Naive B cell (primary cell): ENCODE measurements at regions not wholly inside any gene's neighbourhood (a gene's known extent, or its start where the extent isn't known, plus 50 kb on each side); places are given as distances from the start of the nearest gene placed in this dataset.

ENCODE experiments used
- ATAC-seq, 2 donors: fragments of 150-1000 bp; cut with Tn5 transposase; 2 replicates each; pipeline ENCODE4 v1.10.0; 2021; ENCODE audit warnings: low read depth in 2 of 2, mild to moderate bottlenecking in 2 of 2, moderate library complexity in 2 of 2
- DNase-seq: peaks from one replicate; pipeline ENCODE4 v3.0.0; 2022
- H3K27ac Mint-ChIP-seq, 6 donors: one replicate each; pipeline ENCODE4 v1.8.0; 2020 to 2022; ENCODE audit warnings: mild to moderate bottlenecking in 6 of 6, mixed read lengths in 6 of 6, moderate library complexity in 5 of 6, inconsistent platforms in 2 of 6
- H3K27me3 Mint-ChIP-seq, 3 donors: one replicate each; pipeline ENCODE4 v1.8.0; 2021 to 2022; ENCODE audit warnings: mixed read lengths in 3 of 3, mild to moderate bottlenecking in 1 of 3
- H3K36me3 Mint-ChIP-seq, 2 donors: one replicate each; pipeline ENCODE4 v1.8.0; 2020 to 2022; ENCODE audit warnings: mixed read lengths in 2 of 2, inconsistent platforms in 1 of 2, mild to moderate bottlenecking in 1 of 2
- H3K4me1 Mint-ChIP-seq, 3 donors: one replicate each; pipeline ENCODE4 v1.8.0; 2020 to 2022; ENCODE audit warnings: mixed read lengths in 3 of 3, inconsistent platforms in 1 of 3, mild to moderate bottlenecking in 1 of 3, moderate library complexity in 1 of 3
- H3K4me3 Mint-ChIP-seq, 8 donors: one replicate each; pipeline ENCODE4 v1.8.0; 2020 to 2022; ENCODE audit warnings: mild to moderate bottlenecking in 8 of 8, mixed read lengths in 8 of 8, moderate library complexity in 8 of 8, inconsistent platforms in 2 of 8
- H3K9me3 Mint-ChIP-seq, 7 donors: one replicate each; pipeline ENCODE4 v1.8.0; 2020 to 2022; ENCODE audit warnings: mixed read lengths in 7 of 7, mild to moderate bottlenecking in 5 of 7, inconsistent platforms in 2 of 7, moderate library complexity in 1 of 7

DNA sequence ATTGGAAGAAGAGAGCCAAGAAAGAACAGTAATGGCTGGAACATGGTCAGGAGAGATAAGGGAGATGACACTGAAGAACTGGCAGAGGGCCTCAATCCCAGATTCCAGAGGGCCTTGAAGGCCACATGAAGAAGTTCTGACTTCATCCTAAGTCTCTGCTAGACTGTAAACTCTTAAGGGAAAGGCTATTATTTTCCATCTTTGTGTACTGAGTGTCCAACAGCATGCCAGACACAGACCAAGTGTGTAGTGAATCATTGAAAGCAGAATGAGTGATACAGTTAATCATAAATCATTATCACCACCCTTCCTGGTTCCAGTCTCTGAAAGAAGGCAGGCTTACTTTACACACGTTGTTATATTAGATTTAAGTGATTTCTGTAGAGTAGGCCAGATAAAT, 185.3 kb upstream of the C11orf87 start:
- no peaks in the 10 kb centered on the region for H3K27me3 Mint-ChIP-seq
- no peaks in the 10 kb centered on the region for H3K36me3 Mint-ChIP-seq
- H3K9me3 Mint-ChIP-seq: peaks cover 0 to 10% (median 2%) of the 10 kb centered on the region in 7 donors
- H3K27ac Mint-ChIP-seq: no peak overlapping the region
- H3K4me3 Mint-ChIP-seq: no peak overlapping the region
- no peaks in the 10 kb centered on the region for H3K4me1 Mint-ChIP-seq
- DNase-seq: no peak
- ATAC-seq: no peak

GRCh38 chr11:109237636-109238035, 184.4 kb upstream of the C11orf87 start:
- H3K9me3 Mint-ChIP-seq: peaks cover 1 to 10% (median 2%) of the 10 kb centered on the region in 7 donors
- ATAC-seq: no peak

DNA sequence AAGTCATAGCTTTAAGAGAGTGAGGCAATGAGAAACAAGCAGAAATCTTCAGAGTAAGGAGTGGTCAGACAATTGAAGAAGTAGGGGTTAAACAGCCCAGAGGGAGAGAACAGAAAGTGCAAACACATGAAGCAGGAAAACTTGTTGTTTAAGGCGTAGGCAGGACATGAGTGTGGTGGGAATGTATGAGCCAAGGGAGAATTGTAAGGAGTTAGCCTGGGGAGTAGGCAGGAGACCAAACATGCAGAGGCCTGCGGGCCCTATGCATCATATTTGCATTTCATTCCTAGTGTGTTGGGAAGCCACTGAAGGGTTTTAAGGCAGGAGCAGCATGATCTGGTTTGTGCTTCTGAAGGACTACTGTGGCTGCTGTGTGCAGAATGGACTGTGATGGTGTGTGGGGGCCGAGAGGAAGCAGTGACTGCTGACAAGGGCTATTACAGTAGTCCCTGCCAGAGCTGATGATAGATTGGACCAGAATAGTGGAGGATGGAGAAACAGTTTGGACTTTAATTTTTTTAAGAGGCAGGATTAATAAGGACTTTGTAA, 179.9 kb upstream of the C11orf87 start:
- Mint-ChIP-seq H3K4me1 (no peaks in the 10 kb centered on the region), H3K36me3 (no peaks in the 10 kb centered on the region), H3K27me3 (no peaks in the 10 kb centered on the region), H3K4me3 (no peak overlapping the region), H3K27ac (peak overlapping the region in 1 of 6 donors; percentile 2), H3K9me3 (peaks cover 2 to 10% (median 3%) of the 10 kb centered on the region in 7 donors)
- no peak for DNase-seq
- ATAC-seq: no peak

More at GRCh38 chr11:109237636-109238035, 184.4 kb upstream of the C11orf87 start:
- Mint-ChIP-seq H3K27ac (no peak overlapping the region), H3K36me3 (no peaks in the 10 kb centered on the region), H3K4me1 (no peaks in the 10 kb centered on the region), H3K4me3 (no peak overlapping the region), H3K27me3 (no peaks in the 10 kb centered on the region)
- DNase-seq: no peak

DNA sequence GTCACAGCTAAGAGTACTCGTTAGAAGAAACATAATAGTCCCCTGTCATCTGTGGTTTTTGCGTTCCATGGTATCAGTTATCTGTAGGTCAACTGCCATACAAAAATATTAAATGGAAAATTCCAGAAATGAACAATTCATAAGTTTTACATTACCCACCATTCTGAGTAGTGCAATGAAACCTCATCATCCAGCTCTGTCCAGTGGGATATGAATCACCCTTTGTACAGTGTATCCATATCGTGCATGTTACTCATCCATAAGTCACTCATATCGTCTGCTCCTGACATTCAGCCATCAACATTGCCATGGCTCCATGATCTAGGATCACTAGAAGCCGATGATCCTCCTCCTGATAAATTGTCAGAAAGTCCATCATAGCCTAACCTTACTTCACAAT, 174.9 kb upstream of the C11orf87 start:
- no peak for ATAC-seq
- Mint-ChIP-seq H3K36me3 (no peaks in the 10 kb centered on the region), H3K27ac (no peak overlapping the region), H3K4me1 (no peaks in the 10 kb centered on the region), H3K9me3 (peaks cover 0 to 5% (median 2%) of the 10 kb centered on the region in 7 donors), H3K27me3 (no peaks in the 10 kb centered on the region), H3K4me3 (no peak overlapping the region)
- no peak for DNase-seq

- no peak for DNase-seq
- no peak for ATAC-seq
- no peaks in the 10 kb centered on the region for H3K36me3 Mint-ChIP-seq
- peak overlapping the region in 1 of 6 donors; percentile 73 for H3K27ac Mint-ChIP-seq
- H3K4me3 Mint-ChIP-seq: no peak overlapping the region
- peaks cover 0 to 9% (median 4%) of the 10 kb centered on the region in 7 donors for H3K9me3 Mint-ChIP-seq
- no peaks in the 10 kb centered on the region for H3K27me3 Mint-ChIP-seq
- no peaks in the 10 kb centered on the region for H3K4me1 Mint-ChIP-seq
These were observed 172.4 kb upstream of the C11orf87 start for GRCh38 chr11:109249597-109249996.

GRCh38 chr11:109251230-109251629, 170.8 kb upstream of the C11orf87 start:
- Mint-ChIP-seq H3K36me3 (no peaks in the 10 kb centered on the region), H3K4me3 (no peak overlapping the region), H3K27ac (no peak overlapping the region), H3K9me3 (peaks cover 0 to 9% (median 4%) of the 10 kb centered on the region in 7 donors), H3K4me1 (no peaks in the 10 kb centered on the region), H3K27me3 (no peaks in the 10 kb centered on the region)
- ATAC-seq (no peak), DNase-seq (no peak)

DNA sequence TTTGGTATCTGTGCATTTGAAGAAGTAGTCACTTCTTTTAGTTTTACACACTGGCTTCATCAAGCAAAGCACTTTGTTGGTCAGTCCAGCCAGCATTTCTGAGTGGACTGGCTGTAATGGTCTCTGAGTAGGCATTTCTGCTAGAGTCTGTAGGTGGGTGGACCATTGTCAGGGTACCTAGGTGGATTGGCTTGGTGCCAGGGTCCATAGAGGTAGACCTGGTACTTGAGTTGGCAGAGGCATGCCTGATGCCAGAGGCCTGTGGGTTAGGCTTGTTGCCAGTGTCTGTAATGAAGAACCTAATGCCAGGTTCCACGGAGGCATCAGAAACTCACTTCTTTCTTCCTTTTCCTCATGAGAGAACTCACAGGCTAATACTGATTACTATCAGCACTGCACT, 157.9 kb upstream of the C11orf87 start:
- H3K4me1 Mint-ChIP-seq: no peaks in the 10 kb centered on the region
- peaks cover 11 to 49% (median 19%) of the 10 kb centered on the region in 7 donors for H3K9me3 Mint-ChIP-seq
- H3K4me3 Mint-ChIP-seq: no peak overlapping the region
- peaks cover 0 to 18% of the 10 kb centered on the region in 2 donors for H3K36me3 Mint-ChIP-seq
- ATAC-seq (no peak), DNase-seq (no peak)
- no peak overlapping the region for H3K27ac Mint-ChIP-seq
- H3K27me3 Mint-ChIP-seq: no peaks in the 10 kb centered on the region

DNA sequence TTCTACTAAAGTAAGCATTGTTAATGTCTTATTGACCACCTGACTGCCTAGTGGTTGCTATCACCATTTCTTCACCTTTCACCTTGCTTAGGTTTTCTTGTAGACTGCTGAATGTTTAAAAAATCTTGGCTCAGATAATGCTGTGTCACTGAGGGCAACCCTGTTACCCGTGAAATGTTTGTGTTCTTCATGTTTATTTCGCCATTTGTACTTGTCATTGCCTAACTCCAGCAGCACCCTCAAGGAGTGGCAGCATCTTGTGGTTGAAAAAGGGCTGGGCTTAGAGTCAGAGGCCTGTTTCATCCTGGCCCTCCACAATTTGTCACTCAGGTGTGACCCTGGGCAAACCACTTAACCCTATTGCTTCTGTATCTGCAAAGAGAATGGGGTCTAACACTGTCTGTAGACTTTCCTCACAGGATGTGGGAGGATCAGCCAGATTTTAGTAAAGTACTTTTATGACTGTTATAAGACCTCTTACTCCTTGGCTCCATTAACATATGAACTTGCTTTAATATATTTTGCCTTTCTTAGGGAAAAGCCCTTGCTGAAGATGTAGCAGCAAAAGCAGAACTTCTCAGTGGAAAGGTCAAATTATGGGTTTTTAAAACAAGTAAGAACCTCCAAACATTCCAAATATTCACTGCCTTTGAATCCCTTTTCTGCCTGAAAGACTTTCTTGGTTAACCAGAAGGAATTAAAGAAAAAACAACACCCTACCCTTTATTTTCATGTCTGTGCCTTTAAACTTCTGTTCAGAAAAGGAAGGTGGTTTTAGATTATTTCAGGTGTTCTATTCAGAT, 154.5 kb upstream of the C11orf87 start:
- H3K27ac Mint-ChIP-seq: no peak overlapping the region
- no peak overlapping the region for H3K4me3 Mint-ChIP-seq
- DNase-seq (no peak), ATAC-seq (no peak)
- H3K9me3 Mint-ChIP-seq: peaks cover 9 to 44% (median 19%) of the 10 kb centered on the region in 7 donors
- H3K27me3 Mint-ChIP-seq: no peaks in the 10 kb centered on the region
- H3K4me1 Mint-ChIP-seq: no peaks in the 10 kb centered on the region
- peaks cover 0 to 18% of the 10 kb centered on the region in 2 donors for H3K36me3 Mint-ChIP-seq

DNA sequence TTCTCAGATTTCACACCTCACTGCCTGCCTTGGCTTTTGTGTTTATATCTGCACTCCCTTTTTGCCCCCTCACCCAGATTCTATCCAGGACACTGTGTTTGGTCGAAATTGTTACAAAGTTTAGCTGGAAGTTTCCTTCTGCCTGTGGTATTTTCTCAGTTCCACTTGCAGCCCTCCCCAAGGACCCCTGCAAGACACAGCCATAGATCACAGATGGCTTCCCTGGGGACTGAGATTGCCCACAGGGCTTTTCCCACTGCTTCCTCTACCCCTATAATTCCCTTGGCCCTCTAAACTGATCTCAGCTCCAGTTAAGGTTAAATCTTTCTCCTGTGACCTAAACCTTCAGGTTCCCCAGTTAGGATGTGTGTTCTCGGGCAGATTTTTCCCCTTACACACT, 146.1 kb upstream of the C11orf87 start:
- Mint-ChIP-seq H3K36me3 (no peaks in the 10 kb centered on the region), H3K27me3 (peaks cover 0 to 4% (median 0%) of the 10 kb centered on the region in 3 donors), H3K4me1 (no peaks in the 10 kb centered on the region), H3K4me3 (no peak overlapping the region), H3K27ac (no peak overlapping the region), H3K9me3 (peaks cover 0 to 54% (median 12%) of the 10 kb centered on the region in 7 donors)
- ATAC-seq (no peak), DNase-seq (no peak)

GRCh38 chr11:109285465-109285864, 136.5 kb upstream of the C11orf87 start:
- DNase-seq: no peak
- Mint-ChIP-seq H3K9me3 (peaks cover 1 to 5% (median 4%) of the 10 kb centered on the region in 7 donors), H3K4me3 (no peak overlapping the region), H3K36me3 (no peaks in the 10 kb centered on the region), H3K27me3 (peaks cover 0 to 4% (median 0%) of the 10 kb centered on the region in 3 donors), H3K4me1 (no peaks in the 10 kb centered on the region), H3K27ac (no peak overlapping the region)
- no peak for ATAC-seq

- DNase-seq: no peak
- peaks cover 0 to 9% (median 0%) of the 10 kb centered on the region in 7 donors for H3K9me3 Mint-ChIP-seq
- no peaks in the 10 kb centered on the region for H3K27me3 Mint-ChIP-seq
- H3K36me3 Mint-ChIP-seq: no peaks in the 10 kb centered on the region
- no peak for ATAC-seq
- H3K4me1 Mint-ChIP-seq: no peaks in the 10 kb centered on the region
- H3K27ac Mint-ChIP-seq: no peak overlapping the region
- H3K4me3 Mint-ChIP-seq: no peak overlapping the region
These were observed 130.4 kb upstream of the C11orf87 start for GRCh38 chr11:109291553-109291952.

DNA sequence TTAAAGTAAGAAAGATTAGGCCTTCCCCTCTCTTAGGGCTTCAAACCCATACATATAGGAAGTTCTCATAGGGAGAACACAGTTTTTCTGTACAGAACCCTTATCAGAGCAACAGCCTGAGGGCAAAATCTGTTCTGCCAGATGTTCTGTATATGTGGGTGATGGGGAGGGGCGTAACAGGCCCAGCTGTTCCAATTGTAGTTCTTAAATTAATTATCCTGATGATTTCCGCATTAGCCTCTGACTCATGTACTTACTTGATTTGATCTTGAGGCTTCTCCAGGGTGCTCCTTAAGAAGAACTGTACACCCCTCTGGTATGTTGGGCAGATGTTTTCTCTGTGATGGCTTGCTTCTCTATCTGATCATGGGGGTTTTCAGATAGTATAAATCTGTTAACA, 123.1 kb upstream of the C11orf87 start:
- no peaks in the 10 kb centered on the region for H3K4me1 Mint-ChIP-seq
- DNase-seq (no peak), ATAC-seq (no peak)
- H3K36me3 Mint-ChIP-seq: no peaks in the 10 kb centered on the region
- H3K9me3 Mint-ChIP-seq: peaks cover 0 to 9% (median 3%) of the 10 kb centered on the region in 7 donors
- no peak overlapping the region for H3K27ac Mint-ChIP-seq
- no peaks in the 10 kb centered on the region for H3K27me3 Mint-ChIP-seq
- no peak overlapping the region for H3K4me3 Mint-ChIP-seq

DNA sequence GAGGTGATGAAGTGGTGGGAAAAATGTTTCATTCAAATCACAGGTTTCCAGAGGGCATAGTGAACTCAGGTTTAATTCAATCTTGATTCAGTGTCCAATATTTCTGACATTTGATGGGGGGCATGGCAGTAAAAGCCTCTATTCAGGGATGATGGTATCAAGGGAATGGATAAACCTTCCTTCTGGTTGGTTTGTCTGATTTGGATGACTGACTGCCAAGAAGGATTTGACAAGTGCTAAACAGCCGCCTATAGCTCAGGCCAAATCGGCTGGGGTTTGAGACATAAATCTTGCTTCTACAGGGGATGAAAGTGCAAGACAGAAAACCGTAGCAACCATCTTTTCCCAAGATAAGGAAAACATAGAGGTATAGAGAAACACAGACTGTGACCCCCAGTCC, 121.8 kb upstream of the C11orf87 start:
- peaks cover 0 to 9% (median 2%) of the 10 kb centered on the region in 7 donors for H3K9me3 Mint-ChIP-seq
- no peak for ATAC-seq
- no peak overlapping the region for H3K4me3 Mint-ChIP-seq
- H3K27ac Mint-ChIP-seq: no peak overlapping the region
- no peaks in the 10 kb centered on the region for H3K36me3 Mint-ChIP-seq
- DNase-seq: no peak
- no peaks in the 10 kb centered on the region for H3K27me3 Mint-ChIP-seq
- H3K4me1 Mint-ChIP-seq: no peaks in the 10 kb centered on the region

GRCh38 chr11:109302591-109303334, 119.2 kb upstream of the C11orf87 start:
- no peak for DNase-seq
- Mint-ChIP-seq H3K4me3 (no peak overlapping the region), H3K27ac (no peak overlapping the region), H3K9me3 (peaks cover 0 to 13% (median 2%) of the 10 kb centered on the region in 7 donors), H3K36me3 (no peaks in the 10 kb centered on the region), H3K27me3 (no peaks in the 10 kb centered on the region), H3K4me1 (no peaks in the 10 kb centered on the region)
- ATAC-seq: no peak
